K562 (cell line): ENCODE measurements at regions not wholly inside any gene's neighbourhood (a gene's known extent, or its start where the extent isn't known, plus 50 kb on each side); places are given as distances from the start of the nearest gene placed in this dataset.
"Not testable (repeated sequence)": the region's sequence is repeated elsewhere in the genome, so short reads cannot be mapped to it uniquely, and the experiment has no call there.

ENCODE experiments used
- CREB1 ChIP-seq, 2 experiments: sonication (generic) in 1 of 2; formaldehyde crosslinking in 1 of 2; IDR thresholded peaks; 2 replicates each; pipeline versions ENCODE4 v1.6.1 to v1.8.0; 2012 to 2022; ENCODE audit warnings: inconsistent platforms in 1 of 2, mild to moderate bottlenecking in 1 of 2, missing genetic modification reagents in 1 of 2, moderate library complexity in 1 of 2
- CREB3 ChIP-seq: fragments of 450-650 bp; conservative IDR thresholded peaks from 2 replicates; pipeline ENCODE4 v1.6.1; 2016; ENCODE audit warnings: missing genetic modification characterization, low read depth, mild to moderate bottlenecking, missing compliant biosample characterization, moderate library complexity
- FIP1L1 ChIP-seq: fragments of 200-400 bp; formaldehyde crosslinking; IDR thresholded peaks from 2 replicates; pipeline ENCODE4 v1.6.1; 2018; ENCODE audit warnings: mild to moderate bottlenecking, low read depth, low read length; ENCODE audit not compliant: poor library complexity, severe bottlenecking
- JUN ChIP-seq, 2 experiments: sonication (generic) in 1 of 2; formaldehyde crosslinking in 1 of 2; IDR thresholded peaks; 2 replicates each; pipeline versions ENCODE4 v1.6.1 to v1.8.0; 2012 to 2022; ENCODE audit warnings: borderline replicate concordance in 2 of 2, mild to moderate bottlenecking in 2 of 2, improper control_type of control experiment in 1 of 2, low read depth in 1 of 2, low read length in 1 of 2, missing genetic modification reagents in 1 of 2
- JUND ChIP-seq, 2 experiments: IDR thresholded peaks; 2 replicates in 1 of 2; 3 replicates in 1 of 2; pipeline ENCODE4 v1.6.1; 2011; ENCODE audit warnings: borderline replicate concordance in 2 of 2, low read depth in 2 of 2, low read length in 2 of 2, improper control_type of control experiment in 1 of 2, missing biosample characterization in 1 of 2, missing genetic modification characterization in 1 of 2, missing genetic modification reagents in 1 of 2
- POLR2AphosphoS2 ChIP-seq: IDR thresholded peaks from 2 replicates; pipeline ENCODE4 v1.6.1; 2012; ENCODE audit warnings: low read length, improper control_type of control experiment
- REST ChIP-seq, 2 experiments: fragments of 450-650 bp; formaldehyde crosslinking in 1 of 2; IDR thresholded peaks; 2 replicates each; pipeline versions ENCODE4 v1.4.0 to v1.6.1; 2014 to 2020; ENCODE audit warnings: mild to moderate bottlenecking in 2 of 2, borderline replicate concordance in 1 of 2, low read depth in 1 of 2
- ZNF197 ChIP-seq: fragments of 200-800 bp; sonication (Bioruptor generic); IDR thresholded peaks from 2 replicates; pipeline ENCODE4 v1.6.1; 2016; ENCODE audit warnings: low read depth, missing genetic modification characterization, missing compliant biosample characterization
- ZNF3 ChIP-seq: fragments of 250-450 bp; sonication (Bioruptor Pico); IDR thresholded peaks from 2 replicates; pipeline ENCODE4 v1.5.0; 2021; ENCODE audit warnings: mild to moderate bottlenecking, moderate library complexity
- ZNF512 ChIP-seq: IDR thresholded peaks from 2 replicates; pipeline ENCODE4 v1.6.1; 2016; ENCODE audit warnings: missing genetic modification characterization, missing compliant biosample characterization
- TF ChIP-seq, protein P1 (sequence below), 3 experiments: IDR thresholded peaks in 2 of 3; conservative IDR thresholded peaks in 1 of 3; 2 replicates each; pipeline ENCODE4 v1.5.1; 2011 to 2012; ENCODE audit warnings: low read length in 3 of 3, mild to moderate bottlenecking in 3 of 3, control low read depth in 2 of 3, improper control_type of control experiment in 1 of 3, inconsistent platforms in 1 of 3, low read depth in 1 of 3, mixed read lengths in 1 of 3, moderate library complexity in 1 of 3; ENCODE audit not compliant: insufficient read depth in 2 of 3
- TF ChIP-seq, protein P2 (sequence below): fragments of 450-650 bp; IDR thresholded peaks from 2 replicates; pipeline ENCODE4 v1.6.1; 2016; ENCODE audit warnings: low read depth, mild to moderate bottlenecking, moderate library complexity

- not testable (repeated sequence) for TF ChIP-seq JUND (IDR thresholded peaks at IDR 0.05; ENCODE audit: borderline replicate concordance, low read depth, low read length); JUND (tag; IDR thresholded peaks at IDR 0.05; ENCODE audit: borderline replicate concordance, low read depth, low read length); CREB1 (IDR thresholded peaks at IDR 0.05); CREB1 (CRISPR knock-in tag; IDR thresholded peaks at IDR 0.05); JUN (IDR thresholded peaks at IDR 0.05; ENCODE audit: borderline replicate concordance, low read depth, low read length); JUN (CRISPR knock-in tag; IDR thresholded peaks at IDR 0.05; ENCODE audit: borderline replicate concordance); ZNF512 (tag); ZNF197 (CRISPR knock-in tag); CREB3 (tag); FIP1L1; REST (IDR thresholded peaks at IDR 0.05; ENCODE audit: borderline replicate concordance); REST (CRISPR knock-in tag; IDR thresholded peaks at IDR 0.05; ENCODE audit: low read depth); ZNF3 (CRISPR knock-in tag); POLR2AphosphoS2
- TF ChIP-seq, protein P1, sequence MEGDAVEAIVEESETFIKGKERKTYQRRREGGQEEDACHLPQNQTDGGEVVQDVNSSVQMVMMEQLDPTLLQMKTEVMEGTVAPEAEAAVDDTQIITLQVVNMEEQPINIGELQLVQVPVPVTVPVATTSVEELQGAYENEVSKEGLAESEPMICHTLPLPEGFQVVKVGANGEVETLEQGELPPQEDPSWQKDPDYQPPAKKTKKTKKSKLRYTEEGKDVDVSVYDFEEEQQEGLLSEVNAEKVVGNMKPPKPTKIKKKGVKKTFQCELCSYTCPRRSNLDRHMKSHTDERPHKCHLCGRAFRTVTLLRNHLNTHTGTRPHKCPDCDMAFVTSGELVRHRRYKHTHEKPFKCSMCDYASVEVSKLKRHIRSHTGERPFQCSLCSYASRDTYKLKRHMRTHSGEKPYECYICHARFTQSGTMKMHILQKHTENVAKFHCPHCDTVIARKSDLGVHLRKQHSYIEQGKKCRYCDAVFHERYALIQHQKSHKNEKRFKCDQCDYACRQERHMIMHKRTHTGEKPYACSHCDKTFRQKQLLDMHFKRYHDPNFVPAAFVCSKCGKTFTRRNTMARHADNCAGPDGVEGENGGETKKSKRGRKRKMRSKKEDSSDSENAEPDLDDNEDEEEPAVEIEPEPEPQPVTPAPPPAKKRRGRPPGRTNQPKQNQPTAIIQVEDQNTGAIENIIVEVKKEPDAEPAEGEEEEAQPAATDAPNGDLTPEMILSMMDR (IDR thresholded peaks at IDR 0.05 in 2 of 3, conservative IDR thresholded peaks at IDR 0.05 in 1 of 3; ENCODE audit: insufficient read depth in 2 of 3, low read depth in 1 of 3, low read length in 3 of 3): not testable (repeated sequence)
- TF ChIP-seq, protein P2, sequence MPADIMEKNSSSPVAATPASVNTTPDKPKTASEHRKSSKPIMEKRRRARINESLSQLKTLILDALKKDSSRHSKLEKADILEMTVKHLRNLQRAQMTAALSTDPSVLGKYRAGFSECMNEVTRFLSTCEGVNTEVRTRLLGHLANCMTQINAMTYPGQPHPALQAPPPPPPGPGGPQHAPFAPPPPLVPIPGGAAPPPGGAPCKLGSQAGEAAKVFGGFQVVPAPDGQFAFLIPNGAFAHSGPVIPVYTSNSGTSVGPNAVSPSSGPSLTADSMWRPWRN: not testable (repeated sequence)
Observed at GRCh38 chr13:58714016-58714415, 1082.5 kb downstream of the PCDH17 start.
